Frontal cortex (tissue), 3 donors: ENCODE measurements at regions not wholly inside any gene's neighbourhood (a gene's known extent, or its start where the extent isn't known, plus 50 kb on each side); places are given as distances from the start of the nearest gene placed in this dataset.
"Not testable (repeated sequence)": the region's sequence is repeated elsewhere in the genome, so short reads cannot be mapped to it uniquely, and the experiment has no call there.

Experiments
- DNase-seq, 2 donors: peaks; one replicate each; pipeline ENCODE4 v3.0.0; 2012; ENCODE audit warnings: low spot score in 2 of 2
- FAIRE-seq: peaks from 2 replicates; lab custom pipeline; 2012; peaks lifted over from hg19 to GRCh38; lab: Jason Lieb, UNC
- donor health status: control.
- donor health status: control.
- donor health status: control.

DNA sequence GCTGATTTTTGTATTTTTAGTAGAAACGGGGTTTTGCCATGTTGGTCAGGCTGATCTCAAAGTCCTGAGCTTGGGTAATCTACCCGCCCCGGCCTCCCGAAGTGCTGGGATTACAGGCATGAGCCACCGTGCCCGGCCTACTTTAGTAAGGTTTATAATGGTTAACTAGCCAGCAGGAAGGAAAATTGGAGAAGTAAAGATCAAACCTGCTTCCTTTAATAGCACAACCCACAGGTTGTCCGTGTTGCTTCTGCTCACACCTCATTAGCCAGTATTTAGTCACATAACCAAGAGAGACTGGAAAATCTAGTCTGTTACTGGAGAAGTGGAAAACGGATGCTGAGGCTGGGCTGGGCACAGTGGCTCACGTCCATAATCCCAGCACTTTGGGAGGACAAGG, 51.9 kb upstream of the TBL1XR1 start:
- FAIRE-seq, result no peak
- no peak for DNase-seq

DNA sequence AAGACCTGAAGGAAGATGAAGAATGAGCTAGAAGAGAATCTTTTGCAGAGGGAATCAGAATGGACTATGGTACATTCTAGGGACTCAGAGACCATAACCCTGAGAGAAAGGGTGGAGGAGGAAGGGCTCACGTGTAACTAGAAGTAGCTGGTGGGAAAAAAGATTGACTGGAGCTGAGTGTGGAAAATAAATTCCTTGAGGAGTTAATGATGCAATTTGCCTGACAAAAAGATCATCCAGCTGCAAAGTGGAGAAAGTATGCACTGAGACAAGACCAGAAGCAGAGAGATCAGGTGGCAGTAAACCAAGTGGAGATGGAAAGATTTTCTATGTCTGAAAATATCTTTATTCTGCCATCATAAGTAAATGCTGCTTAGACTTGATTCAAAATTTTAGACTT, 52.9 kb upstream of the TBL1XR1 start:
- DNase-seq (no peak), FAIRE-seq (no peak)

DNA sequence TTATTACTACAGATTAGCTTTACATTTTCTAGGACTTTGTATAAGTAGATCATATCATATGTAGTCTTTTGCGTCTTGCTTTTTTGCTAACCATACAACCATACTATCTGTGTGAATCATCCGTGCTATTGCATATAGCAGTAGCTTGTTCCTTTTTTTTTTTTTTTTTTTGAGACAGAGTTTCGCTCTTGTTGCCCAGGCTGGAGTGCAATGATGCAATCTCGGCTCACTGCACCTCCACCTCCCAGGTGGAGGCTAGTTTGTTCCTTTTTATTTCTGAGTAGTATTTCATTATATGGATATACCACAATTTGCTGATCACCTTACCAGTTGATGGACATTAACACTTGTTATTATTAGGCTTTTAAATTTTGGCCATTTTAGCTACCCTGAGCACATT, 54.5 kb upstream of the TBL1XR1 start:
- FAIRE-seq (no peak), DNase-seq (no peak)

DNA sequence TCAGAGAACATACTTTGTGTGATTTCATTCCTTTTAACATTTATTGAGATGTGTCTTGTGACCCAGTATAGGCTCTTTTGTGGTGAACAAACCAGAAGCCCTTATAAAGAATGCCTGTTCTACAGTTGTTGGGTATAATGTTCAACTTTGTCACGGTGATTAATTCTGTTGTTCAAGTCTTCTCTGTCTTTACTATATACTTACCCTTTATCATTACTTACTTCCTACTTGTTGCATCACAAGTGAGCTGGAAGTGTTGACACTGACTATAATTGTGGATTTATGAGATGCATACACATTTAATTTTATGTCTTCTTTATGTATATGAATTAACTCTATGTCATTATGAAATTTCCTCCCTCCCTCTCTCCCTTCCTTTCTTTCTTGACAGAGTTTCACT, 59.7 kb upstream of the TBL1XR1 start:
- DNase-seq (no peak), FAIRE-seq (no peak)

DNA sequence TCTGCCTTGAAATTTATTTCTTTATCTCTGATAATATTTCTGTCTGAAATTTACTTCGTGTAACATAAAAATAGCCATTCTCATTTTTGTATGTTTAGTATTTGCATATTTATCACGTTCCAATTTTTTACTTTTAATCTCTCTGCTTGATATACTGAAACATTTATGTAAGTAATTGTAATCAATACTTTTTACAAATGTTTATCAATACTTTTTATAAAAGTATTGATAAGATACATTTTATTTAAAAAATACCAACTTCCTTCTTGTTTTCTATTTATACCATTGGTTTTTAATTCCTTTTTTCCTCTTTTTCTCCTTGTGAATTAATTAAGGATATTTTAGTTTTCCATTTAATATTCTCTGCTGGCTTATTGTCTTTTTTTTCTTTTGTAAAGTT, 60.3 kb upstream of the TBL1XR1 start:
- FAIRE-seq (peak; percentile 64), DNase-seq (no peak)

DNA sequence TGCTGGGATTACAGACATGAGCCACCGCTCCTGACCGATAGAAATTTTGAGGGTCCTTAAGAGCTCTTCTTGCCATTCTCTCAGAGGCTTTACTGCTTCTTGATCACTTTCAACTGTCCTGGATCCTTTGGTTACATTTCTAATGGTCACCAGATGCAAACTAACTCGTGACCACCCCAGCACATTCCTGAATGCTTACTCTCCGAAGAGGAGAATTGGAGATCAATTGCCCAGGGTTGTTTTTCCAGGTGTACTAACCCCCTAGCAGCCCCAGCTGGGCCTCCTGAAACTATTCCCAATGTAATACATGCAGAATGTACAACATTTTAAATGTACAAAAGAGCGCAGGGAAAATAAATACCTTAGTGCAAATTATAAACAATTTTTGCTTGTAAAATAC, 65.1 kb upstream of the TBL1XR1 start:
- FAIRE-seq, result no peak

DNA sequence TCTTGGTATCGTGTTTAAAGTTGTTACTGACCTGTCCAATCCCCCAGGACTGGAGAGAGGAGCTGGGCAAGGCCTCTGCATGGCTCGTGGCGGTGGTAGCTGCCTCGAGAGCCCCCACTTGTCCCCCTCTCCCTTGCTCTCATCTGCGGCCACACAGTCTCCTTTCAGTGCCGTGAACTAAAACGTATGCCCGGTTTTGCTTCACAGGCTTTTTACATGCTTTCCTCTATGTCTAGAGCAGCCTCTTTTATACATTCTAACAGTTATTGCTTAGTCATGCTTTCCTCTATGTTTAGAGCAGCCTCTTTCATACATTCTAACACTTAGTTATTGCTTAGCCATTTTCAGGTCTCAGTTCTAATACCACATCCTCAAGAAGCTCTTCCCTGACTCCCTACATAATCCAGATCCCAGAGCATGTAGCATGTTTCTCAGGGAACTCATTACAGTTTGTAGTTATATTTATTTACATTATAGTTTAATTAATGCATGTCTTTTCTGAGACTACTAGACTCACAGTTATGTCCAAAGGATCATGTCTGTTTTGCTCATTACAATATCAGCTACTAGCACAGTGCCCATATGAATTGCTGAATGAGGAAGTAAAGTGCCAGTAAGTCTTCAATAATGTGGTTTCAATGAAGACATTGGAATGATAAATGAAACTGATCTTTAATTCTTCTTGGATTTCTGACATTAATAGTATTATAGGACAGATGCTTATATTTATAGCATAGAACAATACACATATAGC, 66.5 kb upstream of the TBL1XR1 start:
- DNase-seq (no peak), FAIRE-seq (no peak)

More for the DNA sequence above, 65.1 kb upstream of the TBL1XR1 start:
- no peak for DNase-seq

DNA sequence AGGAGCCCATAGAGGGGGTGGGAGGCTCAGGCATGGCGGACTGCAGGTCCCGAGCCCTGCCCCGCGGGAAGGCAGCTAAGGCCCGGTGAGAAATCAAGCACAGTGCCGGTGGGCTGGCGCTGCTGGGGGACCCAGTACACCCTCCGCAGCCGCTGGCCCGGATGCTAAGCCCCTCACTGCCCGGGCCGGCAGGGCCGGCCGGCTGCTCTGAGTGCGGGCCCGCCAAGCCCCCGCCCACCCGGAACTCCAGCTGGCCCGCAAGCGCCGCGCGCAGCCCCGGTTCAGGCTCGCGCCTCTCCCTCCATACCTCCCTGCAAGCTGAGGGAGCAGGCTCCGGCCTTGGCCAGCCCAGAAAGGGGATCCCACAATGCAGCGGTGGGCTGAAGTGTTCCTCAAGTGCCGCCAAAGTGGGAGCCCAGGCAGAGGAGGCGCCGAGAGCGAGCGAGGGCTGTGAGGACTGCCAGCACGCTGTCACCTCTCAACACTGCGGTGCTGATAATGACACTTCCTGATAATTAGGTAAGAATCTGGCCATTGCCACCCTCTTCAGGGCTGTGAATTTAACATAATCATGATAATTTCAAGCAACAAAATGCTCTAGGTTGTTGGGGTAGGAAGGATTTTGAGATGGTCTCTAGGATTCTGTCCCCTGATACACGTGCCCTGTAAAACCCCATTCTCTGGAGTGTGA, 74.7 kb upstream of the TBL1XR1 start:
- not testable (repeated sequence) for DNase-seq, FAIRE-seq

DNA sequence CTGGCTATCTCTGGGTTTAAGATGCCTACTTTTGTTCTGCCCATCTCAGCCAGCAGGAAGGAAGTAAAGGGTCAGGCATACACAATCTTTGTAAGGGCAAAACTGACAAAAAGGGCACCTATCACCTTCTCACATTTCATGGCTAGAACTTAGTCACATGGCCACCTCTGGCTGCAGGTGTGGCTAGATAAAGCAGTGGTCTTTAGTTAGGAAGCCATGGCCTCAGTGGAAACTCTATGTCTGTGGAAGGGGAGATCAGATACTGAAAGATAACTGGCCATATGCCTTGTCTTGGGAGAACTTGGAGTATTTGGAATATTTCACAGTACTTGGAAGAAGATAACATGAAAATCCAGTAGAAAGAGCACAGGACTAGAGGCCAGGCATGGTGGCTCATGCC, 80.7 kb upstream of the TBL1XR1 start:
- FAIRE-seq (no peak), DNase-seq (no peak)

DNA sequence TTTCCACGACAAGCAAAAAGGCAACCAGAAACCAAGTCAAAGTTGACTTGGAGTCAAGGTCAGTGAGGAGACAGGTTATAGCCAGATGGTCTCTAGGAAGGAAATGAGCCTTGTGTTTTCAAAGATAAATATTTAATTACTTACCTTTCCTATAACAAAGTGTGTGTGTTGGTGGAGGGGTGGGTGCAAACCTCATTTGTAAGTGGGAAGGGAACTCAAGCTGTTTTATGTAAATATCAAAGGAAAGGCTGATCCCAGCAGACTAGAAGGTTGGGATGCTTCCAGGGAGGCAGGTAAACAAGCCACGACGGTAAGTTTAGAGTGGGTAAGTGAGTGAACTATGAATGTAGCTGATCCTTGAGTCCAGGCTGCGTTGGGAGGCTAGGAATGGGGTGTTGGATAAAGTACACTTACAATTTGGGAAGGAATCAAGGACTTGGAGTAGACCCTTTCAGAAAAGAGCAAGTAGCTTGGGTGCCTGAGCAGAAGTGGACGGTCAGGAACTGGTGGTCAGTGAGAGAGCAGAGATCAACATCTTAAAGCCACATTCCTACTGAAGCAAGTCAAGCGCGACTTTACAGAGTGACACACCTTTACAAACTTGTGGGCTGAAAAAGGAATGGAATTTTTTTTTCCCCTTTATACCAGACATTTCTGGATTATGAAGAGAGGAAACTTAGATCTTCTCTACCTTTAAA, 82.0 kb upstream of the TBL1XR1 start:
- FAIRE-seq (no peak), DNase-seq (no peak)

DNA sequence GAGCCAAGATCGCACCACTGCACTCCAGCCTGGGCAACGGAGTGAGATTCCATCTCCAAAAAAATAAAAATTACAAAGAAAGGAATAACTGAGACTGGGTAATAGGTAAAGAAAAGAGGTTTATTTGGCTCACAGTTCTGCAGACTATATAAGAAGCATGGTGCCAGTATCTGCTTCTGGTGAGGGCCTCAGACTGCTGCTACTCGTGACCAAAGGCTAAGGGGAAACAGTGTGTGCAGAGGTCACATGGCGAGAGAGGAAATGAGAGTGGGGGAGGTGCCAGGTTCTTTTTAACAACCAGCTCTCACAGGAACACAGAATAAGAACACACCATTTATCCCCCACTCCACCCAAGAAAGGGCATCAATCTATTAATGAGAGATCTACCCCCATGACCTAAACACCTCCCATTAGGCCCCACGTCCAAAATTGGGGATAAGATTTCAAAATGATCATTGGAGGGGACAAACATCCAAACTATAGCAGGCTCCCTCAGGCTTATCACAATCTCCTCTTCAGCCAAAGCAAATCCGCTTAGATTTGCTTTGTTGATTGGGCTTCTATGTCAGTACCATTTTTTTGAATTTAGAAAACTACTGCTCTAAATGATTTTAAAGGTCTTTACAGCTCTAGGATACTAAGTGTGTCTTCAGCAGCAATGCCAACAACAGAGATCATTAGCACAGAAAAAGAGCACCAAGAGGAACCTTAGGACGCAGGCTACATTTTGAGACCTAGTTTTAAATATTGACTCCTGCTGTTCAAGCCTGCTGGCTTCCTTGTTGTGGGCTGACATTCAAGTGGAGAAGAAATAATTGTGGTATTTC, 84.2 kb upstream of the TBL1XR1 start:
- DNase-seq (no peak), FAIRE-seq (no peak)

DNA sequence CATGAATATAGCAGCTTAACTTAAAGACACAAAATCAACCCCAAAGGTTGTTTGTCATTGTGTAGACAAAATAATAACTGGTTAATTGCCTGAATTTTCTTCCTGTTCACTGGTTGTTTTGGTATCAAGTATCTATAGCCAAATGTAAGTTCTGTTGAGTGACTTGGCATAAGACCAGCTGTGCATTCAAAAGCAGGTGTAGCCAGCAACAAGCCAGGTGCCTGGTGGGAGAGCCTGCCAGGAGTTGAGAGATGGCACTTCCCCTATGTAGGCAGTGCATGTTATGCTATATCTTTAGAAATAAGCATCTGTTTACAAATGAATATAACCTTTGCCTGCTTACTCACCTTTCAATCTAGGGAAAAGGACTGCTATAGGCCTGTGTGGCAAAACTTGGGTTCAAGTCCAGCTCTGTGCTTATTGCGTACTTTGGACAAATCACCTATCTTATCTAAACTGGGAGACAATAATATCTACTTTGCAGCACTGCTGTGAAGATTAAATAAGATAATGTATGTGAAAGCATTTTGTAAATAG, 84.9 kb upstream of the TBL1XR1 start:
- no peak for FAIRE-seq

DNA sequence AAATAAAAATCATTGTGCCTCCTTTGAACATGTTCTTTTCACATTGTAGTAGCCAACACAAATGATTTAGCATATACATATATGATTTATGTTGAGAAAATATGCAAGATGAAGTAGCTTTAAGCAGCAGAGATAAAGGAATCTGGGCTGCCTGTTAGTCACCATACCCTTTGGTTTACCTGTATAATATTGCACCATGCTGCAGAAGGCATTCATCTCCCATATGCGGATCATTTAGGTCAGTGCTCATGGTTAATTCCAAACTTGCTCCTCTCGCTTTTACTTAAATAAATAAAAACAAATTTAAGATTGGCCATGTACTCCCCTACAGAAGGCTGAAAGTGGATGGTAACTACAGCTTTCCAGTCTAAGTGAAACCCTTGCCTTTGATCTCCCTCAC, 86.7 kb upstream of the TBL1XR1 start:
- DNase-seq, result no peak
- no peak for FAIRE-seq

More for the DNA sequence above, 84.9 kb upstream of the TBL1XR1 start:
- DNase-seq, result no peak

DNA sequence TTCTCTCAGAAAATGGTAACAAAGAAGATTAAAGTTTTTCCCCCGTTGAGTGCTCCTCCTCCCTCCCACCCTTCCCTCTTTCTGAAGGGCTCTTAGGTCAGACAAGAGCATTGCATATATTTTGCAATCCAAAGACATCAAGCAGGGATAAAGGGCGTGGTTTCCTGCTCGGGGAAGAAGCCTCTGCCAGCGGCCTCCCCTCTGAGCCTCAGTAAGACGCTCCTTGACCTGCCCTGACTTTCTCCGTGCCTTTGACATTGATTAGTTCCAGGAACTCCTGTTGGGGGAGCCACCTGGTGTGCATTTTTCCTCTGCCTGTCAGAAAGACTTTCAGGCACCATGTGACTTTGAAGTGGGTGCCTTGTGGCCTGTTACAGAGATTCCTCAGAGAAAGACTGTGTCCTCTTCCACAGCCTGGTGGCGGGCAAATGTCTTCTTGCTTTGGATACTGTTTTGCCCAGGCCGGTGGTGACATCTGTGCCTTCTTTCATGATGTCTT, 87.2 kb upstream of the TBL1XR1 start:
- DNase-seq, result no peak

DNA sequence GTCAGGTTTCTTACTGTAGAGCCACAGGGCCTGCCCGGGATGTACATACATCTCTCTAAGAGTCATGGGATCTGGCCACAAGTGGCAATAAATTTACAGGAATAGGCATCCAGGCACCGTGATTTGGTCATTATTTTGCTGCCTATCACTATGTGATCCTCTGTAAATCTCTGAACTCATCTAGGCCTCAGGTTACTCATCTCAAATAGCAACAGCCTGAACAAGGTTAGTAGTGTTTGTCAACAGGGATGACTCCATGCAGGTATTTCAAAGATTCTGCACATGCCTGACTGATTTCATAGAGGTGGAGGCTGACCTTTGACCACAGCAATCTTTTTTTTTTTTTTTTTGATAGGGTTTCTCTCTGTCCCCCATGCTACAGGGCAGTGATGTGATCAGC, 88.8 kb upstream of the TBL1XR1 start:
- FAIRE-seq, result no peak
- no peak for DNase-seq

More for the DNA sequence above, 87.2 kb upstream of the TBL1XR1 start:
- FAIRE-seq, result no peak

DNA sequence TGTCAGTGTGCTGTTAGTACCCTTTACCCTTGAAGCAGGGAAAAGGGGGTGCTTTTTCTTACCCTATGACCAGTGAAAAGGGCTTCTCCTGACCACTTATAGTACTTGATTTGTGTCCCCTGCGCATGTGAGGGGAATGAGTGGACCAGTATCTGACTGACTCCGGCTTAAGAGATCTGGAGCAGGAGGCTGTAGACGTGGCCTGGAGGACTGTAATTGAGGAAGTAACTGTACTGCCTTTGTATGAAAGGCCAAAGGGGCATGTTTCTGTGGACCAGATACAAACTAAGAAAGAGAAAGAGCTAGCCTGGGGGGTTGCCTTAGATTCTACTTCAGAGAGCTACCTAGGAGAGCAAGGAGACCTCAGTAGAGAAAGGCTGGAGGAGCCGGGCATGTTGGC, 89.9 kb upstream of the TBL1XR1 start:
- FAIRE-seq, result no peak
- no peak for DNase-seq

DNA sequence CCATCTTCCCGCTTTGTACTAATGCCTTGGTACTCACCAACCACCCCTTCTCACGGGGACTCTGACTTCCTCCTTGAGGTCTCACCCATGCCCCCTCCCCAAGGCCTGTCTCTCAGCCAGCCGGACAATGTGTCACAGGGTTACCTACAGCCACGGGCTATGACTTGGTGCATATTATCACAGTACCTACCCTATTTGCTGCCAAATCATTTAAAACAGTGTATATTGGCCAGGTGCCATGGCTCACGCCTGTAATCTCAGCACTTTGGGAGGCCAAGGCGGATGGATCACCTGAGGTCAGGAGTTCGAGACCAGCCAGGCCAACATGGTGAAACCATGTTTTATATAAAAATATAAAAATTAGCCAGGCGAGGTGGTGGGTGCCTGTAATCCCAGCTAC, 93.4 kb upstream of the TBL1XR1 start:
- FAIRE-seq, result no peak
- no peak for DNase-seq

DNA sequence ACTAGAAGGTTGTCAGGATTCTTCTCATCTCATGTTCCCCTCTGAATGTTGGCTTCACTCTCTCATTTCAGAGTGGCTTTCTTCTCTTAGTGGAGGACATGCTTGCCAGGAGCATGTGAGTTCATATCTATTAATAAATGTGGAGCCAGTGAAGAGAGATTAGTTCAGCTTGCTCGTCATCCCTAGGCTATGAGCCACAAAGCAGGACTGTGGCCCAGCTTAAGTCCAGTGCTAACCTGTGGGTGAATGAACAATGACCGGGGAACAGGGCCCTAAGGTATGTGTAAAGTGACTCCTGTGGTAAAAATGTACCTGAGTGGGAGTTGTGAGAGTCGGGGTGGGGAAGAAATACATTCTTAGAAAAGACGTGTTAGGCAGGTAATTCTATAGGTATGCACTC, 96.9 kb upstream of the TBL1XR1 start:
- no peak for FAIRE-seq
- no peak for DNase-seq

DNA sequence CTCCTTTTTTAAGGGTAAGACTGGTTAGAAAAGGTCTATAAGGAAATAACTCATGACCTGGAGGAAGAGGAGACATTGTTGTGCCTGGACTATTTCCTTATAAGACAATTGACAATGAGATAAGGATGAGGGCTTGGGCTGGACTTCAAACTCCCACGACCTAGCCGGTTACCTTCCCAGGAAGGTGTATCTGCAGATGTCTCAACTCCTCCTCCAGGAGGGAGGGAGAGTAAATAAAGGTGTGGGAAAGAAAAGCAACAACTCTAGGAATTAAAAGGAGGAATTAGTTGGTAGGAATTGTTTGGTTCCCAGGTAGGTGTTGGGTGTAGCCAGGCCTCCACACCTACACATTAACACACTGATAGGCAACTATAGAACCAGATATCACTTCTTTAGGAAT, 97.8 kb upstream of the TBL1XR1 start:
- FAIRE-seq, result no peak
- DNase-seq, result no peak

DNA sequence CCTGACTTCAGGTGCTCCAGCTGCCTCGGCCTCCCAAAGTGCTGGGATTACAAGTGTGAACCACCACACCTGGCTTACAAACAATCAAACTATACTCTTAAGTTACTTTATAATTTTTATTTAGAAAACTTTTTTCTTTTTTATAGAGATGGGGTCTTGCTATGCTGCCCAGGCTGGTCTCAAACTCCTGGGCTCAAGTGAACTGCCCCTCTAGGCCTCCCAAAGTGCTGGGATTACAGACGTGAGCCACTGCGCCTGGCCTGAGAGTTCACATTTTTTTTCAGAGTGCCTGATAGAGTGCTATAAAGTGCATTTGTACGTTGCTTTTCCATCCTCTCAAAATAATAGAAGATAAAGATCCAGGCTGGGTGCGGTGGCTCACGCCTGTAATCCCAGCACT, 102.0 kb upstream of the TBL1XR1 start:
- FAIRE-seq, result no peak
- DNase-seq, result no peak
